ENCODE measurements at regions not wholly inside any gene's neighbourhood (a gene's known extent, or its start where the extent isn't known, plus 50 kb on each side); places are given as distances from the start of the nearest gene placed in this dataset.

DNA sequence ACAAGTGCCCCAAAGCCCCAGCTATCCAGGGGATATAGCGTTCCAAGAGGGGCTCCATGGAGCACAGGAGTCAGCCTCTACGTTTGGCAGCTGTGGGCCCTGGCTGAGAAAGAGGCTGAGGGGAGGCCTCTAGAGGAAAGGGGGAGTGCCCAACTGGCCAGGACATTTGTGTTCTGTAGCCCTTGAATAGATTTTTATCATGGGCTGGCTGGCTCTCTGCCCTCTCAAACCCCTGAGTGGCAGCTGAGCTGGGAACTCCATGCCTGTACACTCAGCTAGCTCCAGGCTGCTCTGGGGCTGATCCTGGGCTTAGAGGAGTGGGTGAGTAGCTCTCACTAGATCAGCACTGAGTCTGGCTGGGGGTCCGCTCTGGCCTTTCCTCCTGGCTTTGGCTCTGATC lies 285.0 kb downstream of the ZSWIM6 start:
- TF ChIP-seq GATA2 (IDR thresholded peaks at IDR 0.05; ENCODE audit: low read depth, low read length) (peak; percentile 87), GATA3 (IDR thresholded peaks at IDR 0.05; ENCODE audit: low read depth, low read length) (no peak)

DNA sequence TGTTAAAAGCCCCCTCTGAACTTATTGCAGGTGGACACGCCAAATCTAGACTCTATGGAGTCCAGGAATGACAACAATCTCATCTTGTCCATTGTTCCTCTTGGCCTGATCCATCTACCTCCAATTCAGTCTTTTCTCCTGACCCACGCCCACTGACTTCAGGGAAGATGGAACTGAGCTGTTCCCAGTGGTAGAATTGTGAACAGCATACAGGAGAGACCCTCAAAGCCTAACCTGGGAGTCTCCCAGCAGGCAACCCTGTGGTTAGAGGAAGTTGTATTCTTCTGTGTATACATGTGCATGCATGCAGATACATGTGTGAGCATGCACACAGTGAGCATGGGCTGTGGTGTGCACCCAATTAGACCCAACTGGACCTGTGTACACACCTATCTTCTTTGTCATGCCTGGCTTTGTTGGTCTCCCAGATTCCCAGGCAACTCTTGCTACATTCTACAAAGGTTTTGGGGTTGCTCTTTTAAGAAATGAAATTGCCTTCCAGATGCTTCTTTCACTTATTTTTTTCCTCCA lies 286.0 kb downstream of the ZSWIM6 start:
- TF ChIP-seq GATA2 (IDR thresholded peaks at IDR 0.05; ENCODE audit: low read depth, low read length) (no peak), GATA3 (IDR thresholded peaks at IDR 0.05; ENCODE audit: low read depth, low read length) (no peak)

DNA sequence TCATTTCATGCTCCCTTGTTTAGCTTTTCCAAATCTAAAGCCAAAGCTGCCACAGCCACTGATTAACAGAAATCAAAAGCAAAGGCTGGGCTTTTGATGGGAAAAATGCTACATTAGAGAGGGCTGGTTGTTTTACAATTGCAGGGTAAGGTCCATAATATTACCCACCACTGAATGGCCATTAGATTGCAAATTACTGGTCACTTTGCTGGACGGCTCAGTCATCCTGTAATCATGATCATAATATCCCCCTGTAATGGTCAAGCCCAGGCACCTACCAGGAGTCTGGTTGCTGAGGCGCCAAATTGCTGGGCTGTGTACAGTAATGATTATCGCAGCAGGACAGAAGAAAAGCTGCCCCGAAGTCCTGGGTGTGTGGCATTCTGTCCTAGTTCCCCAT lies 286.5 kb downstream of the ZSWIM6 start:
- TF ChIP-seq GATA2 (IDR thresholded peaks at IDR 0.05; ENCODE audit: low read depth, low read length) (no peak), GATA3 (IDR thresholded peaks at IDR 0.05; ENCODE audit: low read depth, low read length) (no peak)

DNA sequence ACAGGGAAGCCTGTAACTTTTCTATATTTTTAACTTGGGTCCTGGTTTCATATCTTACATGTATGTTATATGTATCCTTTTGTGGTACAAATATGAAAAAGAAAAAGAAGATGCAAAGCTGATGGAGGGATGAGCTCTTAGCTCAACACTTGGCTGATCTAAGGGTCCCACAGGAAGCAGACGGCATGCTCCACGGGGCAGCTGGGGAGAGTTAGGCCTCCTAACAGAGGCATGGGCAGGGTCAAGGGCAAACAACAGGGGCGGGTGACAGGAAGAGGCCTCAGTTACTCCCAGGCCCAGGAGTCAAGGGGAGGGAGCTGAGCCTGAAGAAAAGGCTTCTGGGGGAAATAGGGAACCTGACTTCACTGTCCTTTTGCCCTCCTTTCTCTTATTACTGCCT lies 287.2 kb downstream of the ZSWIM6 start:
- TF ChIP-seq GATA3 (IDR thresholded peaks at IDR 0.05; ENCODE audit: low read depth, low read length) (no peak), GATA2 (IDR thresholded peaks at IDR 0.05; ENCODE audit: low read depth, low read length) (no peak)

DNA sequence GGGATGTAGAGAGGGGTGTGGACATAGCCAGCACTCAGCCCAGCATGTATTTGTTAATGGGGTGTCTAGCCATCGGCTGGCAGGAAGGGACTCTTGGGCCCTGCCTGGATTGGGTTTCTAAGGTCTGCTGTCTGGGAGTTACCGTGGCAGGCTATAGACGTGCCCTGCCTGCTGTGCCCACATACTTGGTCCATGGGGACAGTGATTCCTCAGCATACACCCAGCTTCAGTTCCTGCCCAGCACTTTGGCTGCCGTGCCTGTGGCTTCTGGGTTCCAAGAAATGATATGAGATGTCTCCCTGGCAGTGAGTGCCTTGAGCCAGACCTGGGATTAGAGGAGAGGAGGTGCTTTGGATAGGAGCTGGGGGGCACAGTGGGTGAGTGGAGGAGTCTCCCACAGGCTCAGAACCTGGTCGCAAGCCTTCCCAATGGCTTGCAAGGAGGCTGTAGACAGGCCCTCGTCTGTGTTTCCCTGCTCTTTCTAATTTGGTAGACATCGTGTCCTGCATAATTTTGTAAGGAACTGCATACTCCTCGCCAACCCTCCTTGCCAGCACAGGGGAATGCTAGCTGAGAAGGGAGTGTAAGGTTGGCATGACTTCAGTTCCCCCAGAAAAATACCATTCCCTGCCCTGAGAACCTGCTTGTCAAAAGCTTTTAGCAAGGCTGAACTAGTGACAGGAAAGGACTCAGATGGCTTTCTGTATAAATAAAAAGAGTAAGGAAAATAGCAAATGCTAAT lies 287.9 kb downstream of the ZSWIM6 start:
- TF ChIP-seq GATA2 (IDR thresholded peaks at IDR 0.05; ENCODE audit: low read depth, low read length): no peak
- TF ChIP-seq GATA3 (IDR thresholded peaks at IDR 0.05; ENCODE audit: low read depth, low read length): no peak

DNA sequence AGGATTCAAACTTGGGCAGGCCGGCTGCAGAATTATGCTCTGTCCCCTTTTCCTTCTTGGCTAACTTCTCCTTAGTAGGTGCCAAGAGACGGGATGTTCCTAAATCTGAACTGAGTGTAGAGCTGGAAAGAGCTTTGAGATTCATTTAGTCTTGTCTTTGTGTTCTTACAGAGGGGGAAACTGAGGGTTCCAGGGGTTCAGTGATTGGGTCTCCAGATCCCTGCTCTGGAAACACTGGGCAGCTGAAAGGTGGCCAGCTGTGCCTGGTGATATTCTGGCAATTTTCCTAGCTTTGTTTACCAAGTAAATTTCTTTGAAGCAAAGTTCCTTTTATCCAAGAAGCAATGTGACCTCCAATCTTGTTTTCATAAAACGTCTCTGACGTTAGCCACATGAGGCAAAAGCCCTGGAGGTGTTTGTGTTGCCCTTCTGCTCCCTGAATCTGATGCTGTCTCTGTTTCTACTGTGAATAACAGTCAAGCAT lies 288.7 kb downstream of the ZSWIM6 start:
- no peak for TF ChIP-seq GATA2 (IDR thresholded peaks at IDR 0.05; ENCODE audit: low read depth, low read length)
- no peak for TF ChIP-seq GATA3 (IDR thresholded peaks at IDR 0.05; ENCODE audit: low read depth, low read length)

DNA sequence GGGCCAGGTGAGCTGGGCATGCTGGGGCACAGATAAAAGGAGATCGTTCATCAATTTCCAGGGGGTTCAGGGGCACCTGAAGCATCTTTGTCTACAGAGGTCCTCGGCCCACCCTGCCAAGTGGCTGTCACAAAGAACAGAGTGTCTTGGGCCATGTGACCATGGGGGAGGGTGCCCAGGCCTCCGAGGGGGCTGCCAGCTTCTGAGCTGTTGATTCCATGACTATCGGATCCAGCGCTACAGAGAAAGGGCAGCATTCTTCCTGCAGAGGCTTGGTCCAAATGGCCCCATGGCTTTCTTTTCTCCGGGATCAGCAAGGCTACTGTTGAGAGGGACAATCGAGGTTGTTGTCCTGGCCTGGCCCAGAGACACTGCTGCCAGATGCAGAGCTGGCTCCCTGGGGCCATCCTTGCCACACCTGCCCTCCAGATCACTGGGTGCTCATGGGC lies 289.2 kb downstream of the ZSWIM6 start:
- TF ChIP-seq GATA2 (IDR thresholded peaks at IDR 0.05; ENCODE audit: low read depth, low read length) (no peak), GATA3 (IDR thresholded peaks at IDR 0.05; ENCODE audit: low read depth, low read length) (no peak)

DNA sequence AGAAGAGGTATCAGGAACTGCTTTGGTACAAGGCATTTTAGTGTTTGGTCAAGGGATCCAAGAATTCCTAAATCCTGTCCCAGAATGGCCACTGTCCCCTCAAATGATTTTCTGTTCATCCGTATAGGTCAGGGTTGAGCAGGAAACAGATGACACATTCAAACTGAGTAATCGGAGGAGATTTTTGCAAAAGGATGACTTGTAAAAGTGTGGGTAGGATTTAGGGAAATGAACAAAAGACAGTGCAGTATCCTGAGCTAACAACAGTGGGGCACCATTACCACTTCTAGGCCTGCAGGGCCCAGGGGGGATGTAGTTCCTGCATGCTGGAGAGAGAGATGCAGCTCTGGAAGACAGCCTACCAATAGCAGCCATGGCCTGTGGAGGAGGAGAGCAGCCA lies 290.1 kb downstream of the ZSWIM6 start:
- TF ChIP-seq GATA2 (IDR thresholded peaks at IDR 0.05; ENCODE audit: low read depth, low read length): no peak
- no peak for TF ChIP-seq GATA3 (IDR thresholded peaks at IDR 0.05; ENCODE audit: low read depth, low read length)

DNA sequence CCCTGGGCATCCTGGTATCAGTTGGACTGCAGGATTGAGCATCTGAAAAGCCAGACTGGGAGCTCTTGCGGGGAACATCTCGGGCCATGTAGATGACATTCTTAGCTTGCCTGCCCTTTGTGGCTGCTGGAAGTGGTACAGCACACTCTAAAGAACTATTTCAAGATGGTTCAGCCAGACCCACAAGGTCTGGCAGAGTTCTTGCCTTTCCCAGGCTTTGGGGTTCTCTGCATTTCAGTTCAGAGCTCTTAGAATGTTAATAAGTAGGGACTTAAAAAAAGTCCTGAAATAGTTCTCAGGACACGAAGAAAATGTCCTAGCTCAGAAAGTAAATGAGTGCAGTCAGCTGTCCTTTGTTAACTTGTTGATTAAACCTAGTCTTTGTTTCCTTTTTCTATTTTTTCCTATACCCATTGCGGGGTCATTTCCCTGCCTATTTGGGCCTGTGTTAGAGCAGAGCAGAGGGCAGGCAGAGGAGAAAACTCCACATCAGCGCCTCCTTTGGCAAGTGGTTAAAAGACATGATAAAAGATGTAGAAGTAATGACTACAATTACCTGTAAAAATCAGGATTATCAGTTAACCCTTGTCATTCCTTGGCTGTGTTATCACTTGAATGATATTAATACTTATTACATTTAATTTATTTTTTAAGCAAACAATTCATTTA lies 291.5 kb downstream of the ZSWIM6 start:
- TF ChIP-seq GATA2 (IDR thresholded peaks at IDR 0.05; ENCODE audit: low read depth, low read length) (no peak), GATA3 (IDR thresholded peaks at IDR 0.05; ENCODE audit: low read depth, low read length) (no peak)

DNA sequence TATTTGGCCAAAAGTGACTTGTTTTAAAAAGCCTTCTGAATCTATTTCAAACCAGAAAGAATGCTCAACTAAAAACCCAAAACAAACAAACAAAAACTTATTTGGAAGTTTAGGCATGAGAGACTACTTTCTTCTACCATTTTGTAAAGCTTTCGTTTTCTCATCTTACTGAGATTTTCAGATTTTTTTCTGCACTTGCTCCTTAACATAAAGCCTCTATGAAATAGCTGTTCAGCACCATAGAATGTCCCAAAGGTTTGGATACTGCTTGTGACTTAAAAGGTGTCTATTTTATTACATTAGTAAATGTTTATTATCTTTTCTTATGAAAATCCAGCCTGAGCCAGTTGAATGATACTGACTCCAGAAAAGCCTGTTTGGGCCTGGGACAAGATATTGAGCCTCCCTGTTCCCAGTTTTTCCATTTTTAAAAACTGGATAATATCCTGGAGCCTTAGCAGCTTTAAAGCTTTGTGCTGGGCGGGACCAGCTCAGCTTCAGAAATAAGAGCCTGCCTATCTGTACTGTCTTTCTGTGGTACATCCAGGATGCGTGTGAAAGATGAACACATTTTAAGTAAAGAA lies 292.6 kb downstream of the ZSWIM6 start:
- no peak for TF ChIP-seq GATA2 (IDR thresholded peaks at IDR 0.05; ENCODE audit: low read depth, low read length)
- no peak for TF ChIP-seq GATA3 (IDR thresholded peaks at IDR 0.05; ENCODE audit: low read depth, low read length)

DNA sequence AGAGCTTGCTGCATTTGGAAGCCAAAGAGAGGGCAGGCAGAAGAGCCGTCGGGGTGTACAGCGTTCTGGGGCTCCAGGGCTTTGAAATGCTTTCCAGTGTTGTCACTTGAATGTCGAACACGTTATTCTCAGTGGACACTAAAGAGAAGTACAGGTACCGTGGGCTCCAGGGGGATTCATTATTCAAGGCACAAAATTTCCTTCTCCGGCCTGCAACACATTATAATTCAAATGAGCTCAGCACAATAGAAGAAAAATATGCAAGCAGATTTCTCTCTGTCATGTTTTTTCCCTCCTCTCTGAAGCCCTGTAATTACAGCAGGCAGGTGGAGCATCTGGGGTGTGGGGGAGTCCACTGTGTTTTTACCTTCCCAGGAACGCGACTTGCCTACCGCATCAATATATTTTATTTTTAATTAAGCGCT lies 293.1 kb downstream of the ZSWIM6 start:
- TF ChIP-seq GATA3 (IDR thresholded peaks at IDR 0.05; ENCODE audit: low read depth, low read length) (no peak), GATA2 (IDR thresholded peaks at IDR 0.05; ENCODE audit: low read depth, low read length) (no peak)

DNA sequence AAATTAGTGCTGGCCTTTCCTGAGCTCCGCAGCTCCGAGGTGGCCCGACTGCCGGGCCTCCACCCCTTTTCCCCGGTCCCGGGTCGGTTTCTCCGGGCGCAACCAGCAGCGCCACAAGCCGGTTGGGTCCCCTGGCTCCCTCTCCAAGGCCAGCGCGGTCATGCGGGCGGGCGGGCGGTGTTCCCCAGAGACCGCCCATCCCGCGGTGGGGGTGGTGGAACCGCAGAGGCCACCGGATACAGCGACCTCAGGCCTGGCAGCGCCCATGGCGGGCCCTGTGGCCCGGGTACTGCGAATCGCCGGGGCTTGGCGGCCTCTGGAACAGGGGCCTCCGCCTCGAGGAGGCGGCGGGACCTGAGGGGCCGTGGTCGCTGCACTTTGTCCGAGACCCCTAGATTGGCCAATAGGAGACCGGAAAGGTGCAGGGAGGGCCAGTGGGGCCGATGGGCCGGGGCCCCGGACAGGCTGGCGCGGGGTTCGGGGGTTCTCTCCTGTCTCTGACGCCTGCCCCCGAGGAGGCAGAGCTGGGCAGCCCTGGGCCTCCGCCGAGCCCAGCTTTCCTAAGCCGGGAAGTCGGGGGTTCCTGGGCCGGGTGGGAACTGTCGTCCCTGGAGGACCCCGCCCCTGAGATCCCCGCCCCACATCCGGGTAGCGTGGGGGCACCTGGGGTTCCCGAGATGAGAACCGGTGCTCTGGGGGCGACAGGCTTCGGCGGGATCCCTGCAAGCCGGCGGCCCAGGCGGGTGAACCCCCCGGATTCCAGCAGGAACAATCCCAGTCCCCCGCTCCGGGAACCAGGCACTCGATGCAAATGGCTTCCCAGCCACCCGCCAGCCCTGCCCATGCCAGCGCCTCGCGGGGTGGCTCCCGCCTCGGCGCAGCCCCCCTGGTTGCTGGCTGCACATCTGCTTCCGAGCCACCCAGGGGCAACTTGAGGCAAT lies 293.9 kb downstream of the ZSWIM6 start:
- TF ChIP-seq GATA3 (IDR thresholded peaks at IDR 0.05; ENCODE audit: low read depth, low read length): no peak

DNA sequence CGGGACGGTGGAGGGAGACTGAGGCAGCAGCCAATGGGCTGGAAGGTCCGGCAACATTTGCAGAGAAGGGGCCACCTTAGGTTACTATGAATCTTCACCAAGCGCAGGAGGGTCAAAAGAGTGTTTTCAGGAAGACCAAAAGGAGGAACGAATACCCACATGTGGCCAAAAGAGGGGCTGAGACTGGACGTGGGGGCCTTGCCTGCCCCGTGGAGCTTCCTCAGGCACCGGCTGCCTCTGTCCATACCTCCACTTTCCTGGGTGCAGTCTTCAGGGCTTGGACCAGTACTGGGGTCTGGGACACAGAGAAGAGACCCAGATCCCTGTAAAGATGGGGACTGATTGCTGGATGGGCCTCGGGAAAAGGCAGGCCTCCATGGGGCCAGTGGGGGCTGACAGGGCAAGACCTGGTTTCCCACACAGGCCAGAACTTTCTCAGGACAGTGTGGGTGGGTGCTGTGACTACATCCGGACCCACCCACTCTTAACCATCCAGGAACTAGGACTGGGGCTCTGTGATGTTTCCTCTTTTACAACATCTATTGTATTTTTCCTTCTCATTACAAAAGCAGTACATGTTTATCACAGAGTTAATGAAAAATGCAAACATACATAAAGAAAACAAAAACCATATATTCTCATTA lies 294.7 kb downstream of the ZSWIM6 start:
- TF ChIP-seq GATA2 (IDR thresholded peaks at IDR 0.05; ENCODE audit: low read depth, low read length) (no peak), GATA3 (IDR thresholded peaks at IDR 0.05; ENCODE audit: low read depth, low read length) (no peak)
